ENCODE measurements at regions not wholly inside any gene's neighbourhood (a gene's known extent, or its start where the extent isn't known, plus 50 kb on each side); places are given as distances from the start of the nearest gene placed in this dataset.

DNA sequence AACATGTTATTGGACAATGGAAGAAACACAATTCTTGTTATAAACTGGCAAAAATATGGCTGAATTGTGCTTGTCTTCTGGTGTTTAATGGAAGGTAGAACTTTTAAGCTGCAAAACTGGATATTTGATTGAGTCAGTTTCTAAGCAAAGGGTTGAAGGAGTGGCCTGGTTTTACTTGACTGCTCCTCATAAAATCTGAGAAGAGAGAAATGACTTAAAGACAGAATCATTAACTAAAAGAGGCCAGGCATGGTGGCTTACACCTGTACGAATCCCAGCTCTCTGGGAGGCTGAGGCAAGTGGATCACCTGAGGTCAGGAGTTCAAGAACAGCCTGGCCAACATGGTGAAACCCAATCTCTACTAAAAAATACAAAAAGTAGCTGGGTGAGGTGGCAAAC, 770.7 kb downstream of the CDH11 start:
- TF ChIP-seq, protein P1, sequence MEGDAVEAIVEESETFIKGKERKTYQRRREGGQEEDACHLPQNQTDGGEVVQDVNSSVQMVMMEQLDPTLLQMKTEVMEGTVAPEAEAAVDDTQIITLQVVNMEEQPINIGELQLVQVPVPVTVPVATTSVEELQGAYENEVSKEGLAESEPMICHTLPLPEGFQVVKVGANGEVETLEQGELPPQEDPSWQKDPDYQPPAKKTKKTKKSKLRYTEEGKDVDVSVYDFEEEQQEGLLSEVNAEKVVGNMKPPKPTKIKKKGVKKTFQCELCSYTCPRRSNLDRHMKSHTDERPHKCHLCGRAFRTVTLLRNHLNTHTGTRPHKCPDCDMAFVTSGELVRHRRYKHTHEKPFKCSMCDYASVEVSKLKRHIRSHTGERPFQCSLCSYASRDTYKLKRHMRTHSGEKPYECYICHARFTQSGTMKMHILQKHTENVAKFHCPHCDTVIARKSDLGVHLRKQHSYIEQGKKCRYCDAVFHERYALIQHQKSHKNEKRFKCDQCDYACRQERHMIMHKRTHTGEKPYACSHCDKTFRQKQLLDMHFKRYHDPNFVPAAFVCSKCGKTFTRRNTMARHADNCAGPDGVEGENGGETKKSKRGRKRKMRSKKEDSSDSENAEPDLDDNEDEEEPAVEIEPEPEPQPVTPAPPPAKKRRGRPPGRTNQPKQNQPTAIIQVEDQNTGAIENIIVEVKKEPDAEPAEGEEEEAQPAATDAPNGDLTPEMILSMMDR (IDR thresholded peaks at IDR 0.05): no peak
- TF ChIP-seq POLR2A (IDR thresholded peaks at IDR 0.05): no peak
